ENCODE measurements at regions not wholly inside any gene's neighbourhood (a gene's known extent, or its start where the extent isn't known, plus 50 kb on each side); places are given as distances from the start of the nearest gene placed in this dataset.

- TF ChIP-seq POLR2A (IDR thresholded peaks at IDR 0.05), result no peak
- no peak for TF ChIP-seq CTCF (IDR thresholded peaks at IDR 0.05)
Observed at GRCh38 chr3:194243172-194243837, 107.4 kb downstream of the HES1 start.

Measured in body of pancreas (tissue), 4 donors.